ENCODE measurements at regions not wholly inside any gene's neighbourhood (a gene's known extent, or its start where the extent isn't known, plus 50 kb on each side); places are given as distances from the start of the nearest gene placed in this dataset.
A peak's percentile ranks its signal among the peaks of the same experiment; 100 is the strongest.

DNA sequence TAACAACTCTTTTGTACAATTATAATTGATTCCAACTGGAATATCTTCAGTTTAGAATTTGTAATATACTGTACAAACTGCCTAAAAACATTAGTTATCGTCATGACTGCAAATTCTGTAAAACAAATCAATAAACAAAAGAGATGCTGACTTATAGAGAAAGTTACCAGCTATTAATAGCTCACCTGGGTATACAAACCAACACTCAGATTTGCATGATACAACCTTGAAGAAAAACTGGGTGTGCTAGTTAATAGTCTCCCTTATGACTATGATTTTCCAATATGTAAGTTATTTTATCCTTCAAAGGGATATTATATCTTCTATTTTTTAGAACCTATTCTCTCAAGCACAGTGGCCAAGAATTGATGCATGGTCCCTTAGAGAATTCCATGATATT lies 698.5 kb downstream of the FRK start:
- Histone ChIP-seq H3K27ac (ENCODE audit: insufficient read depth, low read length, poor library complexity, severe bottlenecking) (no peak overlapping the region), H3K4me1 (ENCODE audit: control insufficient read depth, insufficient read depth, low read length, poor library complexity, severe bottlenecking) (no peaks in the 10 kb centered on the region), H3K9me3 (ENCODE audit: control insufficient read depth in 2 of 2, low read length in 2 of 2) (no peaks in the 10 kb centered on the region), H3K4me3 (ENCODE audit: low read depth, low read length) (no peak overlapping the region), H3K36me3 (ENCODE audit: control insufficient read depth, insufficient read depth, low read length) (no peaks in the 10 kb centered on the region), H3K27me3 (ENCODE audit: control insufficient read depth, insufficient read depth, low read length) (no peaks in the 10 kb centered on the region)
- H3K36me3 Mint-ChIP-seq: no peaks in the 10 kb centered on the region
- H3K27ac Mint-ChIP-seq: no peak overlapping the region
- DNase-seq (no peak), ATAC-seq (ENCODE audit: low read depth in 2 of 2) (no peak)
- H3K27me3 Mint-ChIP-seq: no peaks in the 10 kb centered on the region
- peaks cover 0 to 14% (median 11%) of the 10 kb centered on the region in 7 donors for H3K9me3 Mint-ChIP-seq
- H3K4me1 Mint-ChIP-seq: no peaks in the 10 kb centered on the region
- no peak overlapping the region for H3K4me3 Mint-ChIP-seq

DNA sequence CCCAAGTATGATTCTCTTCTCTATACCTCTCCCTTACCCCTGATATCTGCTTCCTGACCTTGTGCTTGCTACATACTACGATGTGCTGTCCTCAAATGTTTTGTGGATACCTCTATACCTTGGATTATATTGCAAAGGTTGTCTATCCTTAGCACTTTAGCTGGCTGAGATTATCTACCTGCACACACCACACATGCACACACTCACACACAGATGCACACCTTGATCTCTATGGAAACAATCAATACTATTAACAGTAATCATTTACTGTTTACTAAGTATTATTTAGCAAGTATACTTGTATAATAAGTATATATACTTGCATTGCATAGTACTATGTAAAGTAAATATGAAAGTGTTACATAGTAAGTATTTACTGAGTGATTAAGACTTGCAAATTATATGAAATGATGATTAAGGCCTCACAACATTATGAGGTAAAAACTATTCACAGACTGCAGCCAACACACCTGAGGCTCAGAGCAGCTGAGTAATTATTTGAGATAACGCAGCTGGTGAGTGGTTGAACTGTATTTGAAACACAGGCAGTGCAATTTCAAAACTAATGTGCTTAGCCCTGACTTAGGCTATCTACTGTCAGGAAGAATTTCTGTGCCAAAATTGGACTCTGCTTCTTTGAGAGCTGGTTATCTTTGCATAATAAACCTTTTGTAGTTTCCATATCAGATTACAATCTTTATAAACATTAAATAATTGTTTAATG lies 699.9 kb downstream of the FRK start:
- DNase-seq: no peak
- Histone ChIP-seq H3K27ac (ENCODE audit: insufficient read depth, low read length, poor library complexity, severe bottlenecking) (no peak overlapping the region), H3K36me3 (ENCODE audit: control insufficient read depth, insufficient read depth, low read length) (no peaks in the 10 kb centered on the region), H3K9me3 (ENCODE audit: control insufficient read depth in 2 of 2, low read length in 2 of 2) (no peaks in the 10 kb centered on the region), H3K27me3 (ENCODE audit: control insufficient read depth, insufficient read depth, low read length) (no peaks in the 10 kb centered on the region), H3K4me3 (ENCODE audit: low read depth, low read length) (no peak overlapping the region), H3K4me1 (ENCODE audit: control insufficient read depth, insufficient read depth, low read length, poor library complexity, severe bottlenecking) (no peaks in the 10 kb centered on the region)
- ATAC-seq (ENCODE audit: low read depth in 2 of 2): no peak
- H3K27me3 Mint-ChIP-seq: no peaks in the 10 kb centered on the region
- no peak overlapping the region for H3K4me3 Mint-ChIP-seq
- H3K4me1 Mint-ChIP-seq: no peaks in the 10 kb centered on the region
- no peak overlapping the region for H3K27ac Mint-ChIP-seq
- H3K36me3 Mint-ChIP-seq: no peaks in the 10 kb centered on the region
- peaks cover 0 to 14% (median 7%) of the 10 kb centered on the region in 7 donors for H3K9me3 Mint-ChIP-seq

GRCh38 chr6:115358616-115359015 lies 702.1 kb downstream of the FRK start:
- H3K27me3 Mint-ChIP-seq: no peaks in the 10 kb centered on the region

GRCh38 chr6:115356371-115356770 lies 704.3 kb downstream of the FRK start:
- Mint-ChIP-seq H3K4me3 (no peak overlapping the region), H3K27ac (no peak overlapping the region), H3K4me1 (no peaks in the 10 kb centered on the region), H3K36me3 (no peaks in the 10 kb centered on the region), H3K9me3 (peaks cover 0 to 14% (median 7%) of the 10 kb centered on the region in 7 donors), H3K27me3 (no peaks in the 10 kb centered on the region)
- peaks cover 0 to 2% of the 10 kb centered on the region in 2 experiments for H3K9me3 ChIP-seq (ENCODE audit: control insufficient read depth in 2 of 2, low read length in 2 of 2)
- H3K36me3 ChIP-seq (ENCODE audit: control insufficient read depth, insufficient read depth, low read length): no peaks in the 10 kb centered on the region
- no peaks in the 10 kb centered on the region for H3K27me3 ChIP-seq (ENCODE audit: control insufficient read depth, insufficient read depth, low read length)
- ATAC-seq (ENCODE audit: low read depth in 2 of 2): no peak
- no peaks in the 10 kb centered on the region for H3K4me1 ChIP-seq (ENCODE audit: control insufficient read depth, insufficient read depth, low read length, poor library complexity, severe bottlenecking)
- no peak for DNase-seq
- no peak overlapping the region for H3K27ac ChIP-seq (ENCODE audit: insufficient read depth, low read length, poor library complexity, severe bottlenecking)
- H3K4me3 ChIP-seq (ENCODE audit: low read depth, low read length): no peak overlapping the region

More at GRCh38 chr6:115358616-115359015, 702.1 kb downstream of the FRK start:
- H3K36me3 ChIP-seq (ENCODE audit: control insufficient read depth, insufficient read depth, low read length): no peaks in the 10 kb centered on the region
- H3K27ac ChIP-seq (ENCODE audit: insufficient read depth, low read length, poor library complexity, severe bottlenecking): no peak overlapping the region
- peaks cover 0 to 1% of the 10 kb centered on the region in 2 experiments for H3K9me3 ChIP-seq (ENCODE audit: control insufficient read depth in 2 of 2, low read length in 2 of 2)
- DNase-seq (no peak), ATAC-seq (ENCODE audit: low read depth in 2 of 2) (no peak)
- H3K27me3 ChIP-seq (ENCODE audit: control insufficient read depth, insufficient read depth, low read length): no peaks in the 10 kb centered on the region
- H3K27ac Mint-ChIP-seq: no peak overlapping the region
- H3K4me1 ChIP-seq (ENCODE audit: control insufficient read depth, insufficient read depth, low read length, poor library complexity, severe bottlenecking): no peaks in the 10 kb centered on the region
- no peaks in the 10 kb centered on the region for H3K36me3 Mint-ChIP-seq
- H3K4me1 Mint-ChIP-seq: no peaks in the 10 kb centered on the region
- no peak overlapping the region for H3K4me3 Mint-ChIP-seq
- no peak overlapping the region for H3K4me3 ChIP-seq (ENCODE audit: low read depth, low read length)
- peaks cover 0 to 14% (median 7%) of the 10 kb centered on the region in 7 donors for H3K9me3 Mint-ChIP-seq

DNA sequence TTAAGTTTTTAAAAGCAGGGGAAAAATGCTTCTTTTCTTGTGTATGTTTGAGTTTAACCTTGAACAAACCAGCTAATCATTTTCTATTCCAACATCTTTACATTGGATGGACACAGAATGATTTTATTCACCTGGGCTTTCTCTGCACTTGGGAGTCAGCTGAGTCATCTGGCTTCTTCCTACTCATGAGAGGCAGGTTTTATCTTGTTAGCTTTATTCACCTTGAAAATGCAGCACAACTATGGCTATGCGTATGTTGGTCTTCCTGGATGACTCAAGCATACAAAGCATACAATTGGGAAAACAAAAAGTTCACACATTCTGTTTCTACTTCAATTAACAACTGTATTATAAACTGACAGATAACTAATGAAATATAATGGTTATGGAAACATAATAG lies 737.7 kb downstream of the FRK start:
- Histone ChIP-seq H3K4me3 (ENCODE audit: low read depth, low read length) (no peak overlapping the region), H3K36me3 (ENCODE audit: control insufficient read depth, insufficient read depth, low read length) (no peaks in the 10 kb centered on the region), H3K27me3 (ENCODE audit: control insufficient read depth, insufficient read depth, low read length) (no peaks in the 10 kb centered on the region), H3K9me3 (ENCODE audit: control insufficient read depth in 2 of 2, low read length in 2 of 2) (no peaks in the 10 kb centered on the region), H3K4me1 (ENCODE audit: control insufficient read depth, insufficient read depth, low read length, poor library complexity, severe bottlenecking) (no peaks in the 10 kb centered on the region), H3K27ac (ENCODE audit: insufficient read depth, low read length, poor library complexity, severe bottlenecking) (no peak overlapping the region)
- no peak overlapping the region for H3K27ac Mint-ChIP-seq
- no peaks in the 10 kb centered on the region for H3K4me1 Mint-ChIP-seq
- no peak for DNase-seq
- H3K27me3 Mint-ChIP-seq: no peaks in the 10 kb centered on the region
- no peak for ATAC-seq (ENCODE audit: low read depth in 2 of 2)
- H3K9me3 Mint-ChIP-seq: peaks cover 0 to 7% (median 3%) of the 10 kb centered on the region in 7 donors
- no peak overlapping the region for H3K4me3 Mint-ChIP-seq
- no peaks in the 10 kb centered on the region for H3K36me3 Mint-ChIP-seq

- H3K27me3 Mint-ChIP-seq: no peaks in the 10 kb centered on the region
- DNase-seq: no peak
- H3K27ac Mint-ChIP-seq: peak overlapping the region in 1 of 3 donors; percentile 60
- peaks cover 0 to 5% (median 1%) of the 10 kb centered on the region in 7 donors for H3K9me3 Mint-ChIP-seq
- H3K36me3 Mint-ChIP-seq: no peaks in the 10 kb centered on the region
- ATAC-seq (ENCODE audit: low read depth in 2 of 2): no peak
- H3K4me1 Mint-ChIP-seq: no peaks in the 10 kb centered on the region
- Histone ChIP-seq H3K4me3 (ENCODE audit: low read depth, low read length) (no peak overlapping the region), H3K27me3 (ENCODE audit: control insufficient read depth, insufficient read depth, low read length) (no peaks in the 10 kb centered on the region), H3K27ac (ENCODE audit: insufficient read depth, low read length, poor library complexity, severe bottlenecking) (no peak overlapping the region), H3K36me3 (ENCODE audit: control insufficient read depth, insufficient read depth, low read length) (no peaks in the 10 kb centered on the region), H3K4me1 (ENCODE audit: control insufficient read depth, insufficient read depth, low read length, poor library complexity, severe bottlenecking) (no peaks in the 10 kb centered on the region), H3K9me3 (ENCODE audit: control insufficient read depth in 2 of 2, low read length in 2 of 2) (no peaks in the 10 kb centered on the region)
- no peak overlapping the region for H3K4me3 Mint-ChIP-seq
Observed at GRCh38 chr6:115319823-115320222, 740.9 kb downstream of the FRK start.

GRCh38 chr6:115310156-115310555 lies 750.5 kb downstream of the FRK start:
- no peaks in the 10 kb centered on the region for H3K27me3 Mint-ChIP-seq
- H3K4me3 Mint-ChIP-seq: no peak overlapping the region
- H3K27ac Mint-ChIP-seq: no peak overlapping the region
- H3K4me3 ChIP-seq (ENCODE audit: low read depth, low read length): no peak overlapping the region
- H3K9me3 Mint-ChIP-seq: peaks cover 5 to 27% (median 11%) of the 10 kb centered on the region in 7 donors
- H3K36me3 ChIP-seq (ENCODE audit: control insufficient read depth, insufficient read depth, low read length): no peaks in the 10 kb centered on the region
- H3K27ac ChIP-seq (ENCODE audit: insufficient read depth, low read length, poor library complexity, severe bottlenecking): no peak overlapping the region
- DNase-seq (no peak), ATAC-seq (ENCODE audit: low read depth in 2 of 2) (no peak)
- no peaks in the 10 kb centered on the region for H3K4me1 ChIP-seq (ENCODE audit: control insufficient read depth, insufficient read depth, low read length, poor library complexity, severe bottlenecking)
- H3K27me3 ChIP-seq (ENCODE audit: control insufficient read depth, insufficient read depth, low read length): no peaks in the 10 kb centered on the region
- H3K9me3 ChIP-seq (ENCODE audit: control insufficient read depth in 2 of 2, low read length in 2 of 2): peaks cover 0 to 3% of the 10 kb centered on the region in 2 experiments
- H3K4me1 Mint-ChIP-seq: no peaks in the 10 kb centered on the region
- no peaks in the 10 kb centered on the region for H3K36me3 Mint-ChIP-seq

- Histone ChIP-seq H3K27me3 (ENCODE audit: control insufficient read depth, insufficient read depth, low read length) (no peaks in the 10 kb centered on the region), H3K9me3 (ENCODE audit: control insufficient read depth in 2 of 2, low read length in 2 of 2) (no peaks in the 10 kb centered on the region), H3K36me3 (ENCODE audit: control insufficient read depth, insufficient read depth, low read length) (no peaks in the 10 kb centered on the region), H3K27ac (ENCODE audit: insufficient read depth, low read length, poor library complexity, severe bottlenecking) (no peak overlapping the region), H3K4me3 (ENCODE audit: low read depth, low read length) (no peak overlapping the region), H3K4me1 (ENCODE audit: control insufficient read depth, insufficient read depth, low read length, poor library complexity, severe bottlenecking) (no peaks in the 10 kb centered on the region)
- Mint-ChIP-seq H3K27ac (no peak overlapping the region), H3K9me3 (peaks cover under 1 to 32% (median 3%) of the 10 kb centered on the region in 7 donors), H3K27me3 (no peaks in the 10 kb centered on the region), H3K4me3 (no peak overlapping the region), H3K36me3 (no peaks in the 10 kb centered on the region), H3K4me1 (peaks cover 0 to 4% (median 0%) of the 10 kb centered on the region in 4 donors)
- no peak for ATAC-seq (ENCODE audit: low read depth in 2 of 2)
- no peak for DNase-seq
Observed at GRCh38 chr6:115302731-115303130, 758.0 kb downstream of the FRK start.

Data from CD4-positive, CD25-positive, alpha-beta regulatory T cell (primary cell).